ENCODE measurements at regions not wholly inside any gene's neighbourhood (a gene's known extent, or its start where the extent isn't known, plus 50 kb on each side); places are given as distances from the start of the nearest gene placed in this dataset.

DNA sequence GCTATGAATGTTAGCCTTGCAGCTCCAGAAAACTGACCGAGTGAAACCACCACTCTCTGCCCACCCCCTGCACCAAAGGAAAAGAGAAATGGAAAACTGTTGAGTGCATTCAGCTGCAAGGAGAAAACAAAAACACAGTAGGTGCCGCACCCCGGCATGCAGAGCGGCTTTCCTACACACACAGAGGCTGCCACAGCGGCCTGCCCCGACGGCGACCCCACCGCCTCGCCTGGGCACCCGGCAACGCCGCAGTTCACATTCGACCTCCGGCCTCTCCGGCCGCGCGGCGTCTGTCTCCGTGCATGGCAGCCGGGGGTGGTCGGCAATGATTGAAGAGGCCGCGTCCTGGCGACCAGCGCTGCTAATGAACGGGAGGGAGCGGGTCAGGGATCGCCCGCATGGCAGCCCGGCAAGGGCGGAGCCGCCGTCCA is 417.1 kb upstream of the SALL3 start:
- TF ChIP-seq POLR2A (IDR thresholded peaks at IDR 0.05; ENCODE audit: low read length) = no peak
- no peak for TF ChIP-seq GATA1 (IDR thresholded peaks at IDR 0.05; ENCODE audit: low read depth, low read length)

All from erythroblast (primary cell).